Hepatic stellate cell (primary cell): ENCODE measurements at regions not wholly inside any gene's neighbourhood (a gene's known extent, or its start where the extent isn't known, plus 50 kb on each side); places are given as distances from the start of the nearest gene placed in this dataset.

Source experiments
- DNase-seq: peaks from one replicate; pipeline ENCODE4 v3.0.0; 2011; ENCODE audit warnings: low spot score

- no peak for DNase-seq
Measured at GRCh38 chr4:148810461-148810860, 368.2 kb upstream of the NR3C2 start.

- DNase-seq: no peak
Measured at GRCh38 chr4:148808416-148808815, 366.2 kb upstream of the NR3C2 start.

DNA sequence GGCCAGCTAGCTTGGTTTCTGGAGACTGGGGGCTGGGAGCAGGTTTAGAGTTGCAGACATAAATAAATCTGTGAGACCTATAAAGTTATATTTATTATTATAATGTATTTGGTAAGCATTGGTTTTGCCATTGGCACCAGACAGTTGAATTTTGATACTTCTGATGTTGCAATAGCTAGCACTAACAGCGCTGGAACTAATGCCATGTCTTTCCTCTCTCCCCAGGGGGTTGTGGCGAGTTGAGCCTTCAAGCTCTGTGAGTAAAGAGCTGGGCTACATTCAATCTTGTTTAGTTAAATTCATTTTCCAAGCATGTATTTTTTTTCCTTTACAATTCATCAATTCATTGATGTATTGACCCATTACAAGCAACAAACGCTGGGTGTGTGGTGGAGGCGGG is 358.7 kb upstream of the NR3C2 start:
- no peak for DNase-seq

GRCh38 chr4:148800336-148800885 is 358.2 kb upstream of the NR3C2 start:
- DNase-seq: no peak

DNA sequence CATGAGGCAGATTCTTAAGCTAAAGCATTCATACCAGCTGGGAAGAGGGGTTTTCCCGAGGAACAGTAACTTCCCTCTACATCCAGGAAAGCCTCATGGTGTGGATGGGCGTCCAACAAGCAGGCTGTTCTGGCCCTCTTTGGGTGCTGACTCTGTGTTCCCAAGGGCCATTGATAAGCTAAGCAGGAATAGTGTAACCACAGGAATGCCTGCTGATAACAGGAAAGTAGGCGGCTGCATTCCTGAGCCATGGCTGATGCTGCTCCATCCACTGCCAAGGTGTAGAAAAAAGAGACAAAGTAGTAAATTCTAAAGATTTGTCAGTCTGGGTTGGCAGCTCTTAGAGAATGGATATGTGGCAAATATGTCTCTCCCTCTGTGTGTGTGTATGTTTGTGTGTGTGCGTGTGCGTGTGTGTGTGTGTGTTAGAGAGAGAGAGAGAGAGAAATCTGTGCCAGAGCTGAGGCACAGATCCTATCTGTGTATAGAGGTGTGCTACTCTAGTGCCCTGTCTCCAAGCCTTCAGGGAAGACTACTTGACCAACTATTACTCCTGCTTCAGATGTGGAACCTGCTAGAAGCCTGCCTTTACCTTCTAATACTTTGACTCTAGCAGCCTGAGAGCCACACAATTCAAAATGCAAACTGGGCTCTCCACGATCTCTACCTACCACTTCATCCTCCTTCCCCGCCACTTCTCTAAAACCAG is 353.1 kb upstream of the NR3C2 start:
- peak; percentile 26 for DNase-seq

- no peak for DNase-seq
Measured at GRCh38 chr4:148793221-148793620, 351.0 kb upstream of the NR3C2 start.

- no peak for DNase-seq
Measured at GRCh38 chr4:148790691-148791090, 348.5 kb upstream of the NR3C2 start.

GRCh38 chr4:148790246-148790645 is 348.0 kb upstream of the NR3C2 start:
- no peak for DNase-seq

DNA sequence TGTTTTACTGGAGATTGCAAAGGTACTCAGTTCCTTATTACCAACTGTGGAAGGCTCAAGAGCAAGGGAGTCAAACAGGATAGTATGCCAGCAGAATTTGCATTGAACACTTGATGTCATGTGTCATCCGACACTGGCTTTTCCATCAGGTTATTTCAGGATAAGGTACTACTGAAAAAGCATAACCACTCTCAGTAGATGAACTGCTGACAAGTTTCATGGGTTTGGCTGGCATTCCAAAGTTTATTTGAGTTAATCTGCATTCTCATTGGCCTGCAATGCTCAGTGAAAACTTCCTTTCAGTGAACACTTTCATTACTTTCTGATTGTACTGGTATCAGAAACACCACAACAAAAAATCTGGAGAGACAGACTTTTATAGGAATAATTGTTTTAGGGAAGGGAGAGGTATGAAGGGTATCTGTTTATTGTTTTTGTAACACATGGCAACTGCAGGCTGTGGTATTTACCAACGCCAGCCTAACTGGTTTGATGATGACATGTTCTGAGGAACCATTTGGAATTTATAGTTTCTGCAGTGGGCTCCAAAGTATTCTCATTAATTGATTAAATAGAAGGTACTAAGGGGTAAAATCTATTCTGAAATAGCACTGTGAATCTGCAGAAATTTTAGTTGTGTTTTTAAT is 345.7 kb upstream of the NR3C2 start:
- no peak for DNase-seq

DNA sequence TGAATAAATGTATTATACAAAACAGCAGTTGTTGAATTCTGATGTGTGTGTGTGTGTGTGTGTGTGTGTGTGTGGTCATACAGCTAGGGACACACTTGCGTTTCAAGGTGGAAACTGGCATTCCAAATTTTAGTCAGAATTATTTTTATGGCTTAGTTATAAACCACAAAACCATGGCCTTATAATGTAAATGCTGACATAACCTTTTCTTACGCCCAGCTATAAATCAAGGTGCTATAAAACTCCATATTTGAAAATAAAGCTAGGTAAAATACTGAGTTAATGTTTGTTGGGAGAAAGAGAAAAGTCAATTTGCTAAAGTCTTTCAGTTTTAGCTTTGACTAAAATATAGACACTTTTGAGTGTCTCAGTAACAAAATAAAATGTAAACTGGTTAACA is 345.1 kb upstream of the NR3C2 start:
- DNase-seq: no peak

- DNase-seq: no peak
Measured at GRCh38 chr4:148786699-148787098, 344.5 kb upstream of the NR3C2 start.

GRCh38 chr4:148782284-148782683 is 340.1 kb upstream of the NR3C2 start:
- DNase-seq: no peak

GRCh38 chr4:148780426-148781005 is 338.3 kb upstream of the NR3C2 start:
- DNase-seq: no peak

DNA sequence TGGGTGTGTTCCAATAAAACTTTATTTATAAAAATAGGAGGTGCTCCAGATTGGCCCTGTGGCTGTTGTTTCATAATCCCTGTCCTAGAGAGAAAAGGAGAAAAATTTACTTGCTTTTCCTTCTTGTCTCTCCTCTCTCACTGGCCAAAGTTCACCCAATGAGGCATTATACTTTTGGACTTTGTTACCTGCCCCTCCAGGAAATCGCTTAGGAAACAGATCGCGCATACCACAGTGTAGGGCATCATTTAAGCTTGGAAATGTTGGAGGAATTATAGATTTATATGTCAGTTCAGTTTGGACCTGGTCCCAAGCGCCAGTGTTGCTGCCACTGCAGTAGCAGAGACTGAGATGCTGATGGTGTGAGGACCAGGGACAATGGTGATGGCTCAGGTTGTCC is 337.6 kb upstream of the NR3C2 start:
- DNase-seq: no peak

DNA sequence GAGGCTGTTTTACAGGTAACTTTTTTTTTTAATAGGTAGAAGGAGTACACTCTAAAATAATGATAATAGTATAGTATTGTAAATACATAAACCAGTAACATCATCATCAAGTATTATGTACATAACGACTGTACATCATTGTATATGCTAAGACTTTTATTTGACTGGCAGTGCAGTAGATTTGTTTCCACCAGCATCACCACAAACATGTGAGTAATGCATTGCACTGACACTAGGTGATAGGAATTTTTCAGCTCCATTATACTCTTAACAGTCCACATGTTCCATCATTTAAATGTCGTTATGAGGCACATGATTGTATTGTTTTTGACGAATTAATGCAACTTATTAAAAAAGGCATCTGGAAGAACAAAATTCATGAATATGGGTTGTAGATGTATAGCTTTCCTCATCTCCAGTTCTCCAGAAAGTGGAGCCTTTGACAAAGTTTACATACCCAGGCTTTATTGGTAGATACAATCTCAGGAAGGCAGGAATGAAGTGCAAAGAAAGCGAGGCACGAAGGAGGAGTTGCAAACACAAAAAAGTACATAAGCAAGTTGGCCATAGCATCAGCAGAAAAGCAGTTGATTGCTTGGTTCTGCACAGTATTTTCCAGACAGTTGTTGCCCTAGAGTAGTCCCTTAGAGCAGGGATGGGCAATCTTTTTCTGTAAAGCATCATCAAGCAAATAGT is 336.9 kb upstream of the NR3C2 start:
- DNase-seq: no peak

- DNase-seq: peak; percentile 15
Measured at GRCh38 chr4:148776941-148777340, 334.7 kb upstream of the NR3C2 start.

DNA sequence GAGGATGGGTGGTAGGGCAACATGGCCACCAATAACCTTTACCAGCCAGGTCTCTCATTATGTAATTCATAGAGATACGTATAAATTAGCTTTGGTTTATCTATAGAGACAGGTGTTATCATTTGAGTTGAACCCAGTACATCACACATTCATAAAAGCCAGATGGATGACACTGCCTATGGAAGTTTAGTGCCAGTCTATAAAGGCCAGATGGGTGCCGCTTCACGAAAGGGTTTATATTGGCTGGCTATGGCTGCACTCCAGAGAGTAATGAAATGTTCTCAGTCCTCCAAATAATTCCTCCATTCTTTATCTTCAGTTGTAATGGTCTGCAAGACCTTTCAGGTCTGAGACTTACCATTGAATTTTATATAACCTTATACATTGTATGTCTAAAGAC is 331.9 kb upstream of the NR3C2 start:
- no peak for DNase-seq

GRCh38 chr4:148773313-148773712 is 331.1 kb upstream of the NR3C2 start:
- no peak for DNase-seq

DNA sequence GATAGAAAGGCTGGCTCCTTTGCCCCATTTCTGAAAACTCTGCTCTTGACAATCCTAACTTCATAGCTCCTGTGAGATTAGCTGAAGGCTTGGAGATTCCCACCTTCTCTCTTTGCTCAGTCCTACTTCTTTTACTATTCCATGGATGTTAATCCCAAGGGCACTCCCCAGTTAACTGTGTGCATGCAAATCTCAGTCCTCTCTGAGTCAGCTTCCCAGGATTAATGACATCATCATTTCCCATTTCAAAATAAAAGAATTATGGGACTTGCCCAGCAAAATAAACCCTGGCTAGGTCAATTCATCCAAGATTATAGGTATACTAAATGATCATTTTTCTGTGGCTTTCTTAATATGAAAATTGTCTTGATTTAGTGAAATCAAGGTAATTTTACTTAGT is 328.6 kb upstream of the NR3C2 start:
- peak; percentile 15 for DNase-seq

GRCh38 chr4:148770377-148770776 is 328.2 kb upstream of the NR3C2 start:
- DNase-seq: no peak

GRCh38 chr4:148764720-148765119 is 322.5 kb upstream of the NR3C2 start:
- DNase-seq: no peak

GRCh38 chr4:148757171-148757570 is 315.0 kb upstream of the NR3C2 start:
- DNase-seq: peak; percentile 19

- DNase-seq: no peak
Measured at GRCh38 chr4:148749403-148749802, 307.2 kb upstream of the NR3C2 start.
